Eye (tissue), 1 donor: ENCODE measurements at regions not wholly inside any gene's neighbourhood (a gene's known extent, or its start where the extent isn't known, plus 50 kb on each side); places are given as distances from the start of the nearest gene placed in this dataset.
"Not testable (repeated sequence)": the region's sequence is repeated elsewhere in the genome, so short reads cannot be mapped to it uniquely, and the experiment has no call there.

ENCODE experiments used
- DNase-seq: peaks from one replicate; pipeline ENCODE4 v3.0.0-alpha.2; 2015

GRCh38 chr2:120502761-120503160 is 156.8 kb downstream of the INHBB start:
- DNase-seq, result no peak

DNA sequence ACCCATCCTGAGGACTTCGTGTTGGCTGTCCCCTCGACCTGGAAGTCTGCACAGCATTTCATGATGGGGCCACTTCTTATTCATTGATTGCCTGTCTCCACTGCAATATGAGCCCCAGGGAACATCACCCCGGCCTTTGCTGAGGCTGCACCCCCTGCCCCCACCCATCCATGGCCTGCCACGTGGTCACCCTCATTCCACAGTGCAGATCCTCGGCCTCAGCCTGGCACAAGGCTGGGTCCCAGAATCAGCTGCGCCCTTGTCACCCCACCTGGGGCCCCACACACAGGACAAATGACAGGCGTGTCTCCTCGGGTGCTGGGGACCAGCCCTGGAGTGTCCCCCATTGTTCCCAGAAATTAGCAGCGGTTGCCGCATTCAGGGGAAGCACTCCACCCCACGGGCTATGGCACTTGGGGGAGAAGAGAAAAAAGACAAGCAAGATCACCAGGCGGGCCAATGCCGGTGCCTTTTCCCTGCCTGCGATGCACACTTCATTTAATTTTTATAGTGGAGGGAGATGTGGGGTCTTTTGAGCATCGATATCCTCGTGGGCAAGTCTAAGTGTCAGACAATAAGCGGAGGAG is 157.4 kb downstream of the INHBB start:
- no peak for DNase-seq

DNA sequence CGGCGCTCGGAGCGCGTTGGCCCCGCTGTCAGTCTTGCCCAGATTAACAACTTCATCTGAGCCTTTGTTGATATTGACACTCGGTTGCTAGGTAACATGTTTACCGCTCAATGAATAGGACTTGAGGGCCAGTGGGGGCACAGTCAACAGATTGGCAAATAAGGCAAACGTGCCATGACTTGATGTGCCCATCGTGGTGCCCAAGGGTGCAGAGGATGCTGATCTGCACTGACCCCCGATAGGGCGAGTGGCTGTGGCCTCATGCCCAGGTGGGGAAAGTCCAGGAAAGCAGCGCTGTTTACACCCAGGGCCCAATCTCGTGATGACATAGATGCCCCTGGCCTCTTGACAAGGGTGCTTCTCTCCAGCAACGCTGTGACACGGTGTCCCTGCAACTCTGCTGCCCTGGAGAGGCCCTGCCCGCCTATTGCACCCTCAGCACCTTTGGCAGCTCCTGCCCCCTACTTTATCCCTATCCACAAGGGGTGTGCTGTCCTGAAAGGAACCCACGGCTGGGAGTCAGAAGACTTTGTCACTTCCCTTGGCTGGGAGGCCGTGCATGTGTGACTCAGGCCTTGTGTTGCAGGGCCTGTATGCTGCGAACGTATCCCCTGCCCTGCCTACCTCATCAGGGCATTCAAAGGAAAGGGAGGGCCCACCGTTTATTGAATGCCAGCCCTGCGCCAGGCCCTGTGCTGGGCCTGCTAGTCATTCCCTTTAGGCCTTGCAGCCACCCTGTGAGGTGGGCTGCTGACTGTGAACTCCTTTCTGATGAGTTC is 158.0 kb downstream of the INHBB start:
- DNase-seq, result no peak

GRCh38 chr2:120504936-120505705 is 159.2 kb downstream of the INHBB start:
- no peak for DNase-seq

- no peak for DNase-seq
Measured at GRCh38 chr2:120508567-120509041, 162.7 kb downstream of the INHBB start.

DNA sequence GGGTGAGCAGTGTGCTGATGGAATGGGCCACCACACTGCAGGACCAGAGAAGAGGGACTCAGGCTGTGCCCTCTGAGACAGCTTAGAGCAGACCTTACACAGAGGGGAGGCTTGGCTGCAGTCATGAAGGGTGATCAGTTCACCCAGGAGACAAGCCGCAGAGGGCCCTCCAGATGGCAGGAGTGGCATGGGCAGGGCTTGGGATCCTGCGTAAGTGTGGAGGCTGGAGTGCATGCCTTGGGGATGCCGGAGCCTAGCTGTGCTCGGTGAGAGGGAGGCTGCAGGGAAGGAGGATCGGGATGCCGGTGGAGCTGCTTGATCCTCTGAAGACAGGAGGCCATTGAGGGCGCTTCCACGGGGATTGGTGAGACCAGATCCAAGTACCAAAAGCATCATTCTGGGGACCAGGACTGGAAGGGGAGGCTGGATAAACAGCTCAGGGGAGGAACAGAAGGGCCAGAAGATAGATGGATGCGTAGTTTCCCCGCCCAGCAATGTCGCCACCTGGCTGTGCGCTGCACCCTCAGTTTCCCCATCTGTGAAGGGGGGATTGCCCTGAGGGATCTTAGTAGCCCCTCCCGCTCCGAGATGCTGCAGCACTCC is 163.4 kb downstream of the INHBB start:
- no peak for DNase-seq

DNA sequence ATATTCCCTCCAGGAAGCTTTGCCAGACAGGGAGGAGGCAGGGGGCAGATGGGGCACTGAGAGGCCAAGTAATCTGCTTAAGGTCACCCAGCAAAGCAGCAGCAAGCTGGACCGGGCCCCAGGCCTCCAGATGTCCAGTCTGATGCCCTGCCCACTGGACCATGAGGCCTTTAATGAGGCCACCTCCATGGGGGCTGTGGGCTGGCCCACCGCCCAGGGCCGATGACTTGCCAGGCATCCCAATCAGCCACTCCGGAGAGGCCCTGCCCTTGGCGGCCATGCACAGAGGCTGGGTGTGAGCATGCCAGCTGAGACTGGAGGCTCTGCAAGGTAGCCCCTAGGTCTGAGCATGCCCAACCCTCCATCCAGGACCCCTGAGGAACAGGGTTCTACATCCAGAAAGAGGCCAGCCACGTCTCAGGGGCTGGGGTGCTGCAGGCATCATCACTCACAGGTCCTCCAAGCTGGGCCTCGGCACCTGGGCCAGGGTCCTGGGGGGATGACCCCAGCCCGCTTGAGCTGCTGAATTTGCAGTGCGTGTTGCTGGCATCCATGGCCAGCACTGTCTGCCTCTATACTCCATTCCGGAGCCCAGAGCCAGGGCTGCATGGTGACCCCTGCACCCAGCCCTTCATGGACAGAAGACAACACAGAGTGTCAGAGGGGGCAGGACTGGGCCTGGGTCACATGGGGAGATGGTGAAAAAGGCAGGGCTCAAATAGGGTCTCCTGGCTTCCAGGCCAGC is 164.2 kb downstream of the INHBB start:
- DNase-seq, result no peak

GRCh38 chr2:120510751-120511395 is 164.9 kb downstream of the INHBB start:
- no peak for DNase-seq

DNA sequence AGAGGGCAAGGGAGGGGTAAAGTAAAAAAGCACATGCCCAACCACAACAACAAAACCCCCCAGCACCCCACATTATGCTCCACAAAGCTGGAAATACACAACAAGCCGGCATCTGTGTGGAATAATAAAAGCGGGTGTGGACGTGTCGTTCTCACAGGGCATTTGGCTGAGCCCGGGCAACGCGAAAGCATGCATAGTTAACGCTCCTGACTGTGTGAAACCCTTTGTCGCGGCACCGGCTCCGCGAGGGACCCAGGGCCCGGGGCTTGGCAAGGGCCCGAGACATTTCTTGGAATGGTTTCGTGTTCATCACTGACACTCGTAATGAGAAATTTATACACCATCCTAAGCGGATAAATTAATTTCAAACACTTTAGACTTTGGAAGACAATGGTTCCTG is 165.6 kb downstream of the INHBB start:
- DNase-seq, result no peak

GRCh38 chr2:120511947-120512710 is 166.2 kb downstream of the INHBB start:
- no peak for DNase-seq

DNA sequence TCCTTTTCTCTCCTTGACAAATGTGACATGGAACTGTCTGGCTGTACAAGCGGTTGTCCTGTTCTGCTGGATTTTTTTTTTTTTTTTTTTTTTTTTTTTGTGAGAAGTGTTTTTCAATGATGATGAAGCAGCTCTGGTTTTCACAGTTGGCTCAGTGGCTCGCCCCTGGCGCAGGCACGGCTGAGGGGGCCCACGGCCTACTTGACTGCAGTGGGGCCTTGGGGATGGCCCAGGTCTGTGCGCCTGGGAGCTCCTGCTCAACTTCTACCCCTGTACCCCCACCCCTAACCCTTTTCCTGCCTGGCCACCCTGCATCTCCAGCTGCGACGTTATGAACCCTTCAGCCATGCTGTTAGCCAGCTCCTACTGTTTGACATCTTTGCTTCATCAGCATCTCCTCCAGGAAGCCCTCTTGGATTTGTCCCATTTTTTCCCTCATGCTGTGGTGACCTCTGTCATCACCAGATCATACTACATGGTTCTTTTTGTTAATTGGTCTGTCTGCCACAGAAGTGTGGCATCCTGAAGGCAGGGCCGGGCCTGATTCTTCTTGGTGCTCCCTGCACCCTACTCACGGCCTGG is 167.9 kb downstream of the INHBB start:
- DNase-seq, result no peak

GRCh38 chr2:120514521-120514920 is 168.6 kb downstream of the INHBB start:
- DNase-seq, result no peak

- not testable (repeated sequence) for DNase-seq
Measured at GRCh38 chr2:120515066-120515758, 169.3 kb downstream of the INHBB start.

- no peak for DNase-seq
Measured at GRCh38 chr2:120515759-120516678, 170.1 kb downstream of the INHBB start.

GRCh38 chr2:120516679-120517314 is 170.9 kb downstream of the INHBB start:
- DNase-seq, result no peak

GRCh38 chr2:120517751-120518469 is 172.0 kb downstream of the INHBB start:
- DNase-seq, result no peak

GRCh38 chr2:120518819-120519218 is 172.9 kb downstream of the INHBB start:
- no peak for DNase-seq

DNA sequence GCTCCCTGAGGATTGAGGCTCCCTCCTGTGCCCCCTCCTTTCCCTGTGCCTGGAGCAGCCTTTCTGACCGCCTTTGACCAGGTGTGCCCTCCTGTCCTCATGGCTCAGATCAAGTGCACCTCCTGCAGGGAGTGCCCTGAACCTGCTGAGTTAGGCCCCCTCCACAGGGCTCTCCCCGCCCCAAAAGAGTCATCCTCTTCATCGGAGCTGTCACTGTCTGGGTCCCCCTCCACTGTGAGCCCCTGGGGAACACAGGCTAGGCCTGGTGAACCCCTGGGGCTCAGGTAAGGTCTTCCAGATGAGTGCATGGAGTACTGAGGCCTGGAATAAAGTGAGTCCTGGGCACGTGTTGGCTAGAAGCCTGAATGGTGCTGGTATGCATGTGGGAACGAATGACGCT is 173.5 kb downstream of the INHBB start:
- no peak for DNase-seq
